ENCODE measurements at regions not wholly inside any gene's neighbourhood (a gene's known extent, or its start where the extent isn't known, plus 50 kb on each side); places are given as distances from the start of the nearest gene placed in this dataset.

- no peak for TF ChIP-seq CTCF (IDR thresholded peaks at IDR 0.05)
- TF ChIP-seq POLR2A (IDR thresholded peaks at IDR 0.05), result no peak
These were observed 194.5 kb upstream of the KHDRBS2 start for GRCh38 chr6:62480544-62480943.
